Activated CD4-positive, CD25-positive, alpha-beta regulatory T cell (primary cell): ENCODE measurements at regions not wholly inside any gene's neighbourhood (a gene's known extent, or its start where the extent isn't known, plus 50 kb on each side); places are given as distances from the start of the nearest gene placed in this dataset.
"Not testable (repeated sequence)": the region's sequence is repeated elsewhere in the genome, so short reads cannot be mapped to it uniquely, and the experiment has no call there.

Source experiments
- DNase-seq, 4 experiments: peaks; one replicate each; lab custom pipeline; 2025; lab: John Stamatoyannopoulos, UW

GRCh38 chr2:8310557-8311455 is 371.1 kb upstream of the ID2 start:
- DNase-seq = no peak

DNA sequence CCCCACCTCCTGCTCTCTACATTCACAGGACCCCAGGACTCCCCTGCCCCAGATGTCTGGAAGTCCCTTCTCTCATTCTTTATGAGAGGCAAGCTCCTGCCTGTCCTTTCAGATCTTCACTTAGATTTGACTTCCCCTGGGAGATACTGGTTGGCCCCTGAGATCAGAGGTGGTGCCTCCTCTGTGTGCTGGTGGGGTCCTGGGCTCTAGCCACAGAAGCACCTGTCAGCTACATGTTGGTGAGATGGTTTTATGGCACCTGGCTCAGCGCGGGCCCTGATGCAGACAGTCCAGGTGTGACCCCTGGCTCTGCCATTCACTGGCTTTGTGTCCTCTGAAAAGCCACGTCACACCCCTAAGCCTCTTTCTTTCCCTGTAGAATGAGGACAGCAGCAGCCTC is 369.6 kb upstream of the ID2 start:
- DNase-seq = no peak

DNA sequence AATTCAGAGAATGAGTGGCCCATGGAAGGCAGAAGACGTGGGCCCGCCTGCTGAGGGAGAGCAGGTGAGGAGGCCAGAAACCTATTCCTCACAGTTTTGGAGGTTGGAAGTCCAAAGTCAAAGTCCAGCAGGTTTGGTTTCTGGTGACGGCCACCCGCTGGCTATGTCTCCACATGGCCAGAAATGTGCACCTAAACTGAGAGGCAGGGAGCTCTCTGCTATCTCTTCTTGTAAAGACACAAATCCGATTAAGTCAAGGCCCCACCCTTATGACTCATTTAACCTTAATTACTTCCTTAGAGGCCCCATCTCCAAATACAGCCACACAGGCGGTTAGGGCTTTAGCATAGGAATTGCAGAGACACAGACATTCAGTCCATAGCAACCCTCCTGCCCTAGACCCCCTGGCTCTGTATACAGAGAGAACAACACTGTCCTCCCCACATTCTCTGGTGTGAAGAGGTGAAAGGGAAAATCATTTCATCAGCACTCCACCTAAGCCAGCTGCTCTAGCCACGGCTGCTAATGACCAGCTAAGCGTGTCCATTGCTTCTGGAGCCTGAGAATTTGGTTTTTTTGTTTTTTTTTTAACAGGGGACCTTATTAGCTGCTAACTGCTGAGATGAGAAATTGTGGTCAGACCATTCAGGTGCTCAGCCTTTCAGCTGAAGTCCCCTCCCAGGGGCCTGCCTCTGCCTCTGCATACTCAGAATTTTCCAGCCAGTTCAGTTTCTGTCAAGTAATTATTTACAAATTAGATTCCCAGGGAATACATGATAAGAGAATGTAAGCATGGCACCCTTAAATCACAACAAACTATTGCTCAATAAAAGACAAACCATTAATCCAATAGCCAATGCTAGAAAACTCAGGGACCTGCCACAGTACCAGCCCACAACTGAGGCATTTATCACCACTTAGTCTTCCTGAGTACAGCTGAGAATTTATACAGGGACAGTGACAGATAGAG is 368.7 kb upstream of the ID2 start:
- no peak for DNase-seq

DNA sequence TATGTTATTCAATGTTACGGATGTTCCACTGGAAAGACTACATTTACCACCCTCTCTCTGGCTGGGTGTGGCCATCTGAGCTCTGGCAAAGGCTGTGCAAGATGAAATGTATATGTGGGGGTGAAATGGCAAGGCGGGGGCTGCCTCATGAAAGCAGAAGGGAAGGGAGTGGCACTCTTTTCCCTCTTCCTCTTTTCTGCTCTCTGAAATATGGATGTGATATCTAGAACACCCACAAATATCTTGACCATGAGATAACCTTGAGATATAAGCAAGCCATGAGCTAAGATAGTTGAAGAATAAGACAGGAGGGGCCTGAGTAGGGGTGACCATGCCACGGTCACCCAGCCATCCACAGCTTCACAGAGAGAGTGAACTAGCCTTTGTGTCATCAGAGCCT is 367.8 kb upstream of the ID2 start:
- no peak for DNase-seq

- no peak for DNase-seq
Measured at GRCh38 chr2:8315531-8316165, 366.2 kb upstream of the ID2 start.

GRCh38 chr2:8316356-8316755 is 365.5 kb upstream of the ID2 start:
- DNase-seq = no peak

DNA sequence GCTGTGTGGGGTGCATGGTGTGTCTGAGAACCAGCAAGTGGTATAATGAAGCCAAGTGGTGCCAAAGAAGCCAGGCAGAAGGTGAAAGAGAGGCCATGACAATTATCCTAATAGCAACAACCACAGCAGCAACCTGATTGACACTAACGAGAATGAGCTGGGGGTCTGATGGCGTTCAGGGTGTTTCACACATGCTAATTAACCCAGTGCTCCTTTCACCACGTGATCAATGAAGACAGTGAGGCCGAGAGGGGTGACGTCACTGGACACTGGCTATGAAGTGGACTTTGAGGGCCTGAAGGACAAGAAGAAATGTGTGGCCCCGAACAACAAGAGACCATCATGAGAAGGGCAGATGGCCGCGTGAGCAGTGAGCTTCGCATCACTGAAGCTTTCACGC is 364.4 kb upstream of the ID2 start:
- DNase-seq = no peak

GRCh38 chr2:8319219-8319618 is 362.6 kb upstream of the ID2 start:
- DNase-seq = no peak

GRCh38 chr2:8320311-8321066 is 361.4 kb upstream of the ID2 start:
- DNase-seq = no peak

DNA sequence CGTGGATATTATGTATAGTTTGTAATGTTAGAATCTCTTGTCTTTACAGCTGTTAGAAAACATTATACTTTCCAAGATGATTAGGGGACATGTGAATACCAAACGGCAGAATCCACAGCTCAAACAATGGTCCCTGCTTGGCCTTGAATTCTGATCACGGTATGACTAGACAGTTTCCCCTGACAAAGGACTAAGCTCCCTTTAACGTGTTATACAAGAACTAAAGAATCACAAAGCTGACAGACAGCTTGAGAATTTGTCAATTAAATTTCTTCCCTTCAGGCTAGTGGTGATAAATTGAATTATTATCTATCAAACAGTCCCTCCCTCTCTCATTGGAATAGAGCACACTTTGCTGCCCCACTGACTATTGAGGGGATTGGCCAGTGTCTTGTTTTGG is 359.2 kb upstream of the ID2 start:
- no peak for DNase-seq

DNA sequence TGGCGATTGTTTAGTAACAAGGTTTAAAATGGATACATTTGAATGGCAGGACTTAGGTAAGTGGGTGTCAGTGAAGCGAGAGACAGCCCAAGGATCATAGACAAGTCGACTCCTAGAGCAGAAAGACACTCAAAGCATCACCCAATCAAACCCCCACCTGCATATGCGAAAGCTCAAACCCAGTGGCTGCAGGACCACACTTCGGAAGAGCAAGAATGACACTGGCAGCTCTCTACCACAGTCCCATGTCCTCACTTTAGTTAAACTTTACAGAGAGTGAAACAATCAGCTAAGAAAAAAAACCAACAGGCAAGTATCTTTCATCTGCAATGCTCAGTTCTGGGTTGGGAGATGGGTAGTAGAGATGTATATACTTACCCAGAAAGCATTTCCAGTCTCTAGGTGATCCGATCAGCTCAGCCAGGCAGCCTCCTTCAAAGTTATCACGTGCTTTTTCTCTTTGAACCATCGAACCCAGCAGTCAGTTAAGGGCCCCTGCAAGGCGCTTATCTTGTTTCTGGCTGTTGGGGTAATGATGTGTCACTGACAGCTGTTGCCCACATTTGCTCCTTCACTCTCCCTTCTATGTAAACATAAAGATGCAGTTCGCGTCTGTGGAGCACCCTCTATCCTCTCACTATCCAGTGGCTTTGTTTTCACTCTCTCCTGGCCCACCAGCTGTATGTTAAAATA is 357.5 kb upstream of the ID2 start:
- no peak for DNase-seq

- no peak for DNase-seq
Measured at GRCh38 chr2:8324901-8325300, 357.0 kb upstream of the ID2 start.

GRCh38 chr2:8327371-8328100 is 354.3 kb upstream of the ID2 start:
- DNase-seq = no peak

GRCh38 chr2:8328217-8328616 is 353.6 kb upstream of the ID2 start:
- no peak for DNase-seq

GRCh38 chr2:8329660-8330622 is 351.9 kb upstream of the ID2 start:
- no peak for DNase-seq

- DNase-seq = no peak
Measured at GRCh38 chr2:8331068-8331467, 350.8 kb upstream of the ID2 start.

DNA sequence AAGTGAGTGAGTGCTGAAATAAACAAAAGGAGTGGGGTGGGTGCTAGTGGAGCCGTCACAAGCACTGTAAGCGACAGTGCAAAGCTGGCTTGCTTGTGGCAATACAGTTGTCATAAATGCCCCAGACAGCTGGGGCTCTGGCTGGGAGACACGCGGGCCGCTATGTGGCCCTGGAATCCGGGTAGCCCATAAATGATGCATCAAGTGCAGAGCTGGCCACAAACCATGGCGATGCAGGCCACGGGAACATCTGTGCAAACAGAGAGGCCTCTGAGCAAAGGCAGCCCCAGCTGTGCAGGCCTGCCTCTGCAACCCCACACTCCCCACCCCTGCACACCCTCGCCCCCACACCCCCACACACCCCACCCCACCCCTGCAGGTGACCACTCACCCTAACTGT is 349.2 kb upstream of the ID2 start:
- no peak for DNase-seq

DNA sequence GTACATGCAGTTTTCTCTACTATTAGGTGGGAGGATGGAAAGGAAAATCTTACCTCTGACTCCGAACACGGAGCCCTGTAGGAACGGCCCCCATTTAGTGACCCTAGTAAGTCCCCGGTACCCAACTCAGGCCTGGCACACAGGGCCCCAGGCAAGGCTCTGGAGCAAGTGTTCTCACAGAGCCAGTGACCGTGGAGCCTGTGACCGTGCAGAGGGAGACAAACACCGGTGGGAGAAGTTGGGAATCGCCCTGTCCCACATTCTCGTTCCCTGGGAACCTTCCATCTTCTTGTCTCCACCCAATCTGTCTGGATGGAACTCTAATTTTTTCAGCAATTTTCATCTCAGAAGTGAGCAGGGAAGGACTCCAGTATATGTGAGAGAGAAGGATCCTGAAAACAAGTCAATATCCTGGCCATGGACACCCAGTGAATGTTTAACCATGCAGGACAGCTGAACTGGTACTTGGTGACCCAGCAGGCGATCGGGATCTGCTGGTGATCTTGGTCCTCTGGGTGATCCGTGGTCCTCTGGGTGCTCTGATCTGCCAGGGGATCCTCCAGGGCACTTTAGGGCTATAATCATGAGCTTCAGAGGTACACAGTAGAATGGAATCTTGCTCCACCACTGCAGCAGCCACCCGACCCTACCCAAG is 348.6 kb upstream of the ID2 start:
- no peak for DNase-seq

DNA sequence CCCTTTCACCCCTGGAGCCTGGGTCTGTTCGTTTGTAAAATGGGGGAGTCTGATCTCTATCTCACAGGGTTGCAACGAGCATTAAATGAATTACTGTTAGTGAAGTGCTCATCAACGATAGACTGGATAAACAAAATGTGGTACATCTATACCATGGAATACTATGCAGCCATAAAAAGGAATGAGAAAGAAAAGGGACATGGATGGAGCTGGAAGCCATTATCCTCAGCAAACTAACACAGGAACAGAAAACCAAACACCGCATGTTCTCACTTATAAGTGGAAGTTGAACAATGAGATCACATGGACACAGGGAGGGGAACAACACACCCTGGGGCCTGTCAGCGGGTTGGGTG is 348.0 kb upstream of the ID2 start:
- not testable (repeated sequence) for DNase-seq
